H9 (cell line): ENCODE measurements at regions not wholly inside any gene's neighbourhood (a gene's known extent, or its start where the extent isn't known, plus 50 kb on each side); places are given as distances from the start of the nearest gene placed in this dataset.

Experiments
- DNase-seq: peaks from one replicate; pipeline ENCODE4 v3.0.0-alpha.2; 2017
- H2AFZ ChIP-seq: one replicate; pipeline ENCODE4 v1.6.1; 2013; ENCODE audit warnings: mild to moderate bottlenecking, low read length, control low read depth, moderate library complexity
- H2AK5ac ChIP-seq: 2 replicates; pipeline ENCODE4 v1.6.1; 2013; ENCODE audit warnings: low read length, control low read depth, mixed read lengths; ENCODE audit not compliant: insufficient read length
- H2BK120ac ChIP-seq: one replicate; pipeline ENCODE4 v1.6.1; 2013; ENCODE audit warnings: low read depth, mild to moderate bottlenecking, low read length, control low read depth, inconsistent platforms; ENCODE audit not compliant: poor library complexity, severe bottlenecking
- H2BK12ac ChIP-seq: 2 replicates; pipeline ENCODE4 v1.6.1; 2013; ENCODE audit warnings: low read length, control low read depth, mixed read lengths, low read depth; ENCODE audit not compliant: insufficient read length
- H2BK15ac ChIP-seq: 2 replicates; pipeline ENCODE4 v1.6.1; 2013; ENCODE audit warnings: low read depth, low read length, control low read depth
- H2BK20ac ChIP-seq: one replicate; pipeline ENCODE4 v1.6.1; 2013; ENCODE audit warnings: low read depth, mild to moderate bottlenecking, low read length, control low read depth, inconsistent platforms; ENCODE audit not compliant: poor library complexity, severe bottlenecking
- H2BK5ac ChIP-seq: 2 replicates; pipeline ENCODE4 v1.6.1; 2013; ENCODE audit warnings: low read length, control low read depth, mixed read lengths; ENCODE audit not compliant: insufficient read length
- H3K14ac ChIP-seq: 2 replicates; pipeline ENCODE4 v1.6.1; 2013; ENCODE audit warnings: low read length, control low read depth; ENCODE audit not compliant: insufficient read depth
- H3K18ac ChIP-seq: 2 replicates; pipeline ENCODE4 v1.6.1; 2013; ENCODE audit warnings: low read depth, mild to moderate bottlenecking, mixed read lengths, low read length, control low read depth; ENCODE audit not compliant: insufficient read length
- H3K23ac ChIP-seq: 2 replicates; pipeline ENCODE4 v1.6.1; 2013; ENCODE audit warnings: low read length, control low read depth, mixed read lengths, low read depth; ENCODE audit not compliant: insufficient read length
- H3K23me2 ChIP-seq: 2 replicates; pipeline ENCODE4 v1.6.1; 2013; ENCODE audit warnings: low read depth, mild to moderate bottlenecking, mixed read lengths, low read length, control low read depth; ENCODE audit not compliant: insufficient read length, poor library complexity, severe bottlenecking
- H3K27ac ChIP-seq: 2 replicates; pipeline ENCODE4 v1.5.1; 2013; ENCODE audit warnings: low read length, control low read depth, mixed read lengths, low read depth; ENCODE audit not compliant: insufficient read length
- H3K27me3 ChIP-seq: 2 replicates; pipeline ENCODE4 v1.6.1; 2013; ENCODE audit warnings: low read length, control low read depth, inconsistent platforms; ENCODE audit not compliant: insufficient read depth
- H3K4ac ChIP-seq: 2 replicates; pipeline ENCODE4 v1.6.1; 2013; ENCODE audit warnings: low read depth, mild to moderate bottlenecking, control low read depth, inconsistent platforms, low read length, moderate library complexity
- H3K4me1 ChIP-seq: 2 replicates; pipeline ENCODE4 v1.6.1; 2013; ENCODE audit warnings: low read length, control low read depth, inconsistent platforms; ENCODE audit not compliant: insufficient read depth
- H3K4me2 ChIP-seq: 2 replicates; pipeline ENCODE4 v1.6.1; 2013; ENCODE audit warnings: low read length, control low read depth, mixed read lengths; ENCODE audit not compliant: insufficient read length, insufficient read depth
- H3K56ac ChIP-seq: 2 replicates; pipeline ENCODE4 v1.6.1; 2013; ENCODE audit warnings: low read depth, mild to moderate bottlenecking, mixed read lengths, low read length, control low read depth; ENCODE audit not compliant: insufficient read length
- H3K79me1 ChIP-seq: 2 replicates; pipeline ENCODE4 v1.6.1; 2013; ENCODE audit warnings: low read depth, mild to moderate bottlenecking, moderate library complexity, low read length, control low read depth, inconsistent platforms; ENCODE audit not compliant: insufficient read depth, poor library complexity, severe bottlenecking
- H3K79me2 ChIP-seq: 2 replicates; pipeline ENCODE4 v1.6.1; 2013; ENCODE audit warnings: low read length, control low read depth, inconsistent platforms; ENCODE audit not compliant: insufficient read depth
- H3K9ac ChIP-seq: 2 replicates; pipeline ENCODE4 v1.6.1; 2013; ENCODE audit warnings: low read length, control low read depth, mixed read lengths; ENCODE audit not compliant: insufficient read length; ENCODE audit errors: extremely low read depth
- H3K9me3 ChIP-seq: one replicate; pipeline ENCODE4 v1.6.1; 2013; ENCODE audit warnings: low read depth, low read length, inconsistent platforms; ENCODE audit not compliant: control insufficient read depth
- H3T11ph ChIP-seq: one replicate; pipeline ENCODE4 v1.6.1; 2013; ENCODE audit warnings: mild to moderate bottlenecking, low read length, control low read depth, inconsistent platforms
- H4K20me1 ChIP-seq: one replicate; pipeline ENCODE4 v1.6.1; 2013; ENCODE audit not compliant: control insufficient read depth, insufficient read length, insufficient read depth
- H4K5ac ChIP-seq: 2 replicates; pipeline ENCODE4 v1.6.1; 2013; ENCODE audit warnings: low read depth, mild to moderate bottlenecking, mixed read lengths, low read length, control low read depth; ENCODE audit not compliant: insufficient read length
- H4K8ac ChIP-seq: replicated peaks from 2 replicates; pipeline ENCODE4 v1.6.1; 2013; ENCODE audit warnings: low read length, control low read depth, mixed read lengths, low read depth; ENCODE audit not compliant: insufficient read length
- H4K91ac ChIP-seq: 2 replicates; pipeline ENCODE4 v1.6.1; 2013; ENCODE audit warnings: low read depth, mild to moderate bottlenecking, moderate library complexity, mixed read lengths, low read length, control low read depth; ENCODE audit not compliant: insufficient read length
- H3K27ac Mint-ChIP-seq, 3 experiments: 2 replicates in 2 of 3; 3 replicates in 1 of 3; pipeline ENCODE4 v1.8.0; 2020 to 2021; ENCODE audit warnings: mixed read lengths in 3 of 3, mild to moderate bottlenecking in 1 of 3, moderate library complexity in 1 of 3
- H3K27me3 Mint-ChIP-seq: 2 replicates; pipeline ENCODE4 v1.8.0; 2021; ENCODE audit warnings: low read depth, mild to moderate bottlenecking, moderate library complexity, mixed read lengths
- H3K36me3 Mint-ChIP-seq, 3 experiments: 2 replicates in 2 of 3; 3 replicates in 1 of 3; pipeline ENCODE4 v1.8.0; 2020 to 2021; ENCODE audit warnings: low read depth in 3 of 3, mixed read lengths in 3 of 3; ENCODE audit not compliant: insufficient read depth in 1 of 3
- H3K4me1 Mint-ChIP-seq, 2 experiments: 2 replicates each; pipeline ENCODE4 v1.8.0; 2020; ENCODE audit warnings: mixed read lengths in 2 of 2
- H3K4me3 Mint-ChIP-seq, 2 experiments: 2 replicates in 1 of 2; 3 replicates in 1 of 2; pipeline ENCODE4 v1.8.0; 2020 to 2021; ENCODE audit warnings: mild to moderate bottlenecking in 2 of 2, mixed read lengths in 2 of 2, moderate library complexity in 1 of 2
- H3K9me3 Mint-ChIP-seq, 2 experiments: 2 replicates in 1 of 2; 3 replicates in 1 of 2; pipeline ENCODE4 v1.8.0; 2020; ENCODE audit warnings: mild to moderate bottlenecking in 2 of 2, mixed read lengths in 2 of 2, moderate library complexity in 1 of 2
- WGBS: extraction: QIAGEN DNeasy Blood & Tissue Kit; methylation state at CpG from one replicate; pipeline ENCODE4 v1.1.7; 2013; ENCODE audit warnings: missing lambda C conversion rate, low lambda C conversion rate, mixed read lengths; ENCODE audit not compliant: insufficient read length; ENCODE audit errors: extremely low coverage; 5-methylcytosine and 5-hydroxymethylcytosine counted together
- TF ChIP-seq, protein P1 (sequence below): fragments of 200-600 bp; sonication (generic); conservative IDR thresholded peaks from 3 replicates; pipeline ENCODE4 v1.8.0; 2021; ENCODE audit warnings: antibody characterized with exemption, mild to moderate bottlenecking

DNA sequence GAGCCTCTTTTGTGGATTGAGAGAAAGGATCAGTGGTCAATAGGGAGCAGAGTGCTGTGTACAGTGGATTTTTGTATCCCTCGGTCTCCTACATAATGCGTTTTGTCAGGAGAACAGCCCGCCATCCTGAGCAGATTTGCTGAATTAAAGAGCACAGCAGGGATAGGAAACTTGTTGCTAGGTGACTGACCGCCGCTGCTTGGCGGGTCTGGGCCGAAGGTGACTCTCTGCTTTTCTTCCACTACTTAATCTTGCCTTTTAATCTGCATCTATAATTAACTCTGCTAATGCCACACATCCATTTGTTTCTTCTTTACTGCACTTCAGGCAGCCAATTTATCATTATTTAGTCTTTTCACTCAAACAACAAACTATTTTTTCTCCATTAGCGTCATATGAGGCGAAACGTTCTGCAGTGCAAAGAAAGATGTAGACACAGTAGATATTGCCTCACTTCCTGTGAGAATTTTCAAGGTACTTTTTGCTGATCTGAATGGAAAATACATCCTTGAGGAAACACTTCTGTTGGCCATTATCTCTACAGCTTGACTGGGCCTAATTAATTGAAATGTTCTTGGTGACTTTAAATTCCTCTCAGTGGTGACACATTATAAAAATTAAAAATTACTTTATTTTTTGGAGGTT, 108.0 kb downstream of the PPM1A start:
- Histone ChIP-seq H3K9me3 (no peaks in the 10 kb centered on the region), H2BK120ac (no peak overlapping the region), H3K79me2 (no peaks in the 10 kb centered on the region), H3K27ac (no peak overlapping the region), H3K4me1 (peaks cover 2% of the 10 kb centered on the region; the same call in 1 of the 2 replicates), H3K23me2 (no peaks in the 10 kb centered on the region), H3K4ac (no peak overlapping the region), H2AK5ac (no peak overlapping the region), H2BK12ac (no peak overlapping the region), H2BK5ac (no peak overlapping the region), H4K5ac (no peak overlapping the region), H3K4me2 (peak overlapping the region; percentile 47), H2BK20ac (no peak overlapping the region), H3K79me1 (no peaks in the 10 kb centered on the region), H3K9ac (no peak overlapping the region), H2BK15ac (no peak overlapping the region), H3K56ac (no peak overlapping the region), H3K14ac (no peak overlapping the region), H3K27me3 (no peaks in the 10 kb centered on the region), H4K91ac (no peak overlapping the region), H3K23ac (no peak overlapping the region), H4K20me1 (no peaks in the 10 kb centered on the region), H4K8ac (no peak overlapping the region), H3T11ph (no peak overlapping the region), H3K18ac (no peak overlapping the region), H2AFZ (peak overlapping the region; percentile 73)
- peak overlapping the region in 1 of 2 experiments; percentile 2; a peak in 2 of 5 replicates for H3K4me3 Mint-ChIP-seq
- DNase-seq, result peak; percentile 57
- no CpG with 5 or more reads among the region's 10 CpGs for WGBS
- peaks cover 3% of the 10 kb centered on the region for H3K27me3 Mint-ChIP-seq
- H3K4me1 Mint-ChIP-seq, result peaks cover 14 to 20% of the 10 kb centered on the region in 2 experiments
- H3K36me3 Mint-ChIP-seq, result no peaks in the 10 kb centered on the region
- TF ChIP-seq, protein P1, sequence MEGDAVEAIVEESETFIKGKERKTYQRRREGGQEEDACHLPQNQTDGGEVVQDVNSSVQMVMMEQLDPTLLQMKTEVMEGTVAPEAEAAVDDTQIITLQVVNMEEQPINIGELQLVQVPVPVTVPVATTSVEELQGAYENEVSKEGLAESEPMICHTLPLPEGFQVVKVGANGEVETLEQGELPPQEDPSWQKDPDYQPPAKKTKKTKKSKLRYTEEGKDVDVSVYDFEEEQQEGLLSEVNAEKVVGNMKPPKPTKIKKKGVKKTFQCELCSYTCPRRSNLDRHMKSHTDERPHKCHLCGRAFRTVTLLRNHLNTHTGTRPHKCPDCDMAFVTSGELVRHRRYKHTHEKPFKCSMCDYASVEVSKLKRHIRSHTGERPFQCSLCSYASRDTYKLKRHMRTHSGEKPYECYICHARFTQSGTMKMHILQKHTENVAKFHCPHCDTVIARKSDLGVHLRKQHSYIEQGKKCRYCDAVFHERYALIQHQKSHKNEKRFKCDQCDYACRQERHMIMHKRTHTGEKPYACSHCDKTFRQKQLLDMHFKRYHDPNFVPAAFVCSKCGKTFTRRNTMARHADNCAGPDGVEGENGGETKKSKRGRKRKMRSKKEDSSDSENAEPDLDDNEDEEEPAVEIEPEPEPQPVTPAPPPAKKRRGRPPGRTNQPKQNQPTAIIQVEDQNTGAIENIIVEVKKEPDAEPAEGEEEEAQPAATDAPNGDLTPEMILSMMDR, result no peak
- no peaks in the 10 kb centered on the region for H3K9me3 Mint-ChIP-seq
- H3K27ac Mint-ChIP-seq, result peak overlapping the region in 1 of 3 experiments; percentile 78; a peak in 1 of 7 replicates
